Kidney epithelial cell (primary cell): ENCODE measurements at regions not wholly inside any gene's neighbourhood (a gene's known extent, or its start where the extent isn't known, plus 50 kb on each side); places are given as distances from the start of the nearest gene placed in this dataset.

ENCODE experiments used
- DNase-seq: peaks from one replicate; pipeline ENCODE4 v3.0.0-alpha.2; 2010; ENCODE audit warnings: low read depth
- H3K27me3 ChIP-seq: 2 replicates; pipeline ENCODE4 v1.6.0; 2011; ENCODE audit warnings: low read length; ENCODE audit not compliant: control insufficient read depth, insufficient read depth
- H3K36me3 ChIP-seq: 2 replicates; pipeline ENCODE4 v1.5.1; 2011; ENCODE audit warnings: low read length; ENCODE audit not compliant: control insufficient read depth, insufficient read depth
- H3K4me3 ChIP-seq: 2 replicates; pipeline ENCODE4 v1.5.1; 2011; ENCODE audit warnings: low read depth, mild to moderate bottlenecking, control low read depth, low read length
- CTCF ChIP-seq: IDR thresholded peaks from 2 replicates; pipeline ENCODE4 v1.5.1; 2011; ENCODE audit warnings: mild to moderate bottlenecking, moderate library complexity, low read length, control low read depth, inconsistent platforms; ENCODE audit not compliant: insufficient read depth, poor library complexity, severe bottlenecking

- no peak overlapping the region for H3K4me3 ChIP-seq
- no peak for TF ChIP-seq CTCF
- DNase-seq: no peak
- H3K27me3 ChIP-seq: no peaks in the 10 kb centered on the region
- H3K36me3 ChIP-seq: no peaks in the 10 kb centered on the region
Observed at GRCh38 chr10:2987185-2987768, 80.1 kb upstream of the PFKP start.

- Histone ChIP-seq H3K36me3 (no peaks in the 10 kb centered on the region), H3K27me3 (no peaks in the 10 kb centered on the region), H3K4me3 (no peak overlapping the region)
- no peak for DNase-seq
- TF ChIP-seq CTCF: no peak
Observed at GRCh38 chr10:2986391-2986801, 81.0 kb upstream of the PFKP start.

- Histone ChIP-seq H3K4me3 (no peak overlapping the region), H3K27me3 (no peaks in the 10 kb centered on the region), H3K36me3 (no peaks in the 10 kb centered on the region)
- DNase-seq: peak; percentile 81
- TF ChIP-seq CTCF: no peak
Observed at GRCh38 chr10:2985729-2986232, 81.6 kb upstream of the PFKP start.

- Histone ChIP-seq H3K27me3 (no peaks in the 10 kb centered on the region), H3K4me3 (no peak overlapping the region), H3K36me3 (no peaks in the 10 kb centered on the region)
- no peak for DNase-seq
- TF ChIP-seq CTCF: no peak
Observed at GRCh38 chr10:2984682-2985081, 82.7 kb upstream of the PFKP start.

- no peak for TF ChIP-seq CTCF
- no peaks in the 10 kb centered on the region for H3K27me3 ChIP-seq
- no peaks in the 10 kb centered on the region for H3K36me3 ChIP-seq
- no peak overlapping the region for H3K4me3 ChIP-seq
- DNase-seq: no peak
Observed at GRCh38 chr10:2982146-2982545, 85.2 kb upstream of the PFKP start.

GRCh38 chr10:2981361-2981801 is 86.0 kb upstream of the PFKP start:
- no peaks in the 10 kb centered on the region for H3K36me3 ChIP-seq
- H3K27me3 ChIP-seq: no peaks in the 10 kb centered on the region
- no peak overlapping the region for H3K4me3 ChIP-seq
- TF ChIP-seq CTCF: no peak
- no peak for DNase-seq
